Fibroblast of lung (primary cell): ENCODE measurements at regions not wholly inside any gene's neighbourhood (a gene's known extent, or its start where the extent isn't known, plus 50 kb on each side); places are given as distances from the start of the nearest gene placed in this dataset.

Source experiments
- DNase-seq, 2 donors: peaks; one replicate each; pipeline versions ENCODE4 v3.0.0 to v3.0.0-alpha.2; 2010; ENCODE audit warnings: low read depth in 2 of 2
- H2AFZ ChIP-seq: 2 replicates; pipeline ENCODE4 v1.5.1; 2012; ENCODE audit warnings: low read length, control low read depth, inconsistent platforms
- H3K27ac ChIP-seq: 2 replicates; pipeline ENCODE4 v1.5.1; 2011; ENCODE audit warnings: low read length, control low read depth; ENCODE audit not compliant: insufficient read depth
- H3K27me3 ChIP-seq: 2 replicates; pipeline ENCODE4 v1.5.1; 2011; ENCODE audit warnings: mild to moderate bottlenecking, low read length; ENCODE audit not compliant: control insufficient read depth, insufficient read depth
- H3K36me3 ChIP-seq: 2 replicates; pipeline ENCODE4 v1.5.1; 2011; ENCODE audit warnings: low read length; ENCODE audit not compliant: control insufficient read depth, insufficient read depth
- H3K4me1 ChIP-seq: 2 replicates; pipeline ENCODE4 v1.5.1; 2011; ENCODE audit warnings: low read length; ENCODE audit not compliant: control insufficient read depth, insufficient read depth; ENCODE audit errors: extremely low read depth
- H3K4me2 ChIP-seq: 2 replicates; pipeline ENCODE4 v1.5.1; 2011; ENCODE audit warnings: low read length, control low read depth; ENCODE audit not compliant: insufficient read depth; ENCODE audit errors: extremely low read depth
- H3K4me3 ChIP-seq, 4 experiments: fragments of 200-600 bp in 1 of 4; sonication (generic) in 1 of 4; replicated peaks in 1 of 4; 2 replicates each; pipeline ENCODE4 v1.5.1; 2011 to 2016; ENCODE audit warnings: low read length in 4 of 4, low read depth in 3 of 4, mild to moderate bottlenecking in 3 of 4, control low read depth in 2 of 4, inconsistent platforms in 1 of 4, mixed read lengths in 1 of 4; ENCODE audit not compliant: insufficient read depth in 1 of 4; ENCODE audit errors: control extremely low read depth in 1 of 4
- H3K79me2 ChIP-seq: 2 replicates; pipeline ENCODE4 v1.5.1; 2012; ENCODE audit warnings: mild to moderate bottlenecking, low read length, inconsistent platforms; ENCODE audit not compliant: control insufficient read depth, insufficient read depth
- H3K9ac ChIP-seq: 2 replicates; pipeline ENCODE4 v1.5.1; 2011; ENCODE audit warnings: mild to moderate bottlenecking, low read length, control low read depth; ENCODE audit not compliant: insufficient read depth
- H3K9me3 ChIP-seq: 2 replicates; pipeline ENCODE4 v1.5.1; 2012; ENCODE audit warnings: low read depth, low read length; ENCODE audit not compliant: control insufficient read depth, insufficient read depth
- H4K20me1 ChIP-seq: 2 replicates; pipeline ENCODE4 v1.5.1; 2011; ENCODE audit warnings: low read length; ENCODE audit not compliant: control insufficient read depth, insufficient read depth; ENCODE audit errors: extremely low read depth
- CTCF ChIP-seq, 2 donors: IDR thresholded peaks in 1 of 2; conservative IDR thresholded peaks in 1 of 2; 1 replicate in 1 of 2; 2 replicates in 1 of 2; pipeline ENCODE4 v1.5.1; 2011 to 2012; ENCODE audit warnings: low read length in 2 of 2, control low read depth in 1 of 2, inconsistent platforms in 1 of 2, low read depth in 1 of 2, mild to moderate bottlenecking in 1 of 2
- EZH2 ChIP-seq: IDR thresholded peaks from 2 replicates; pipeline ENCODE4 v1.5.1; 2012; ENCODE audit warnings: low read length, control low read depth, mild to moderate bottlenecking; ENCODE audit errors: missing control alignments

GRCh38 chr4:128342762-128343161 lies 55.1 kb upstream of the PGRMC2 start:
- no peaks in the 10 kb centered on the region for H3K27me3 ChIP-seq
- no peaks in the 10 kb centered on the region for H3K79me2 ChIP-seq
- DNase-seq, result no peak
- H3K4me2 ChIP-seq, result no peak overlapping the region
- H3K36me3 ChIP-seq, result no peaks in the 10 kb centered on the region
- H3K4me1 ChIP-seq, result peaks cover 11% of the 10 kb centered on the region
- TF ChIP-seq CTCF (conservative IDR thresholded peaks at IDR 0.05 in 1 of 2, IDR thresholded peaks at IDR 0.05 in 1 of 2; ENCODE audit: low read depth in 1 of 2, low read length in 2 of 2), result no peak
- TF ChIP-seq EZH2, result no peak
- no peak overlapping the region for H3K9ac ChIP-seq
- no peaks in the 10 kb centered on the region for H4K20me1 ChIP-seq
- H2AFZ ChIP-seq, result no peak overlapping the region
- no peaks in the 10 kb centered on the region for H3K9me3 ChIP-seq
- H3K4me3 ChIP-seq, result no peak overlapping the region
- H3K27ac ChIP-seq, result no peak overlapping the region

- H3K27ac ChIP-seq, result no peak overlapping the region
- H3K9me3 ChIP-seq, result no peaks in the 10 kb centered on the region
- no peaks in the 10 kb centered on the region for H3K79me2 ChIP-seq
- H3K4me1 ChIP-seq, result peaks cover 6% of the 10 kb centered on the region
- no peaks in the 10 kb centered on the region for H3K27me3 ChIP-seq
- H3K4me2 ChIP-seq, result no peak overlapping the region
- no peaks in the 10 kb centered on the region for H4K20me1 ChIP-seq
- H3K4me3 ChIP-seq, result no peak overlapping the region
- no peak overlapping the region for H2AFZ ChIP-seq
- DNase-seq, result no peak
- no peaks in the 10 kb centered on the region for H3K36me3 ChIP-seq
- TF ChIP-seq CTCF (conservative IDR thresholded peaks at IDR 0.05 in 1 of 2, IDR thresholded peaks at IDR 0.05 in 1 of 2; ENCODE audit: low read depth in 1 of 2, low read length in 2 of 2) (no peak), EZH2 (no peak)
- no peak overlapping the region for H3K9ac ChIP-seq
These were observed 54.0 kb upstream of the PGRMC2 start for GRCh38 chr4:128341634-128342033.

- DNase-seq, result peak; percentile 78 to 97
These were observed 51.2 kb upstream of the PGRMC2 start for GRCh38 chr4:128338634-128339355.

More at GRCh38 chr4:128338634-128339355, 51.2 kb upstream of the PGRMC2 start:
- H3K4me1 ChIP-seq, result peaks cover 6% of the 10 kb centered on the region
- H4K20me1 ChIP-seq, result no peaks in the 10 kb centered on the region
- no peak overlapping the region for H3K9ac ChIP-seq
- no peak overlapping the region for H2AFZ ChIP-seq
- no peaks in the 10 kb centered on the region for H3K36me3 ChIP-seq
- no peak overlapping the region for H3K27ac ChIP-seq
- no peaks in the 10 kb centered on the region for H3K9me3 ChIP-seq
- no peaks in the 10 kb centered on the region for H3K27me3 ChIP-seq
- H3K79me2 ChIP-seq, result no peaks in the 10 kb centered on the region
- H3K4me2 ChIP-seq, result peak overlapping the region; percentile 1
- TF ChIP-seq CTCF (conservative IDR thresholded peaks at IDR 0.05 in 1 of 2, IDR thresholded peaks at IDR 0.05 in 1 of 2; ENCODE audit: low read depth in 1 of 2, low read length in 2 of 2) (no peak), EZH2 (no peak)
- no peak overlapping the region for H3K4me3 ChIP-seq
